SJSA1 (cell line): ENCODE measurements at regions not wholly inside any gene's neighbourhood (a gene's known extent, or its start where the extent isn't known, plus 50 kb on each side); places are given as distances from the start of the nearest gene placed in this dataset.

ENCODE experiments used
- DNase-seq, 2 experiments: peaks; one replicate each; pipeline ENCODE4 v3.0.0-alpha.2; 2015 to 2020; ENCODE audit warnings: low spot score in 2 of 2, low read depth in 1 of 2
- H3K27ac ChIP-seq: fragments of 250-450 bp; sonication (Bioruptor Pico); 2 replicates; pipeline ENCODE4 v1.5.1; 2020; ENCODE audit warnings: mild to moderate bottlenecking, moderate library complexity
- H3K27me3 ChIP-seq: fragments of 250-450 bp; sonication (Bioruptor Pico); replicated peaks from 2 replicates; pipeline ENCODE4 v1.5.1; 2020; ENCODE audit warnings: mild to moderate bottlenecking, moderate library complexity
- H3K36me3 ChIP-seq: fragments of 250-450 bp; sonication (Bioruptor Pico); 2 replicates; pipeline ENCODE4 v1.5.1; 2020; ENCODE audit warnings: mild to moderate bottlenecking
- H3K4me1 ChIP-seq: fragments of 250-450 bp; sonication (Bioruptor Pico); replicated peaks from 2 replicates; pipeline ENCODE4 v1.6.1; 2021; ENCODE audit warnings: mild to moderate bottlenecking
- H3K4me3 ChIP-seq: fragments of 250-450 bp; sonication (Bioruptor Pico); 2 replicates; pipeline ENCODE4 v1.5.1; 2020; ENCODE audit warnings: mild to moderate bottlenecking
- H3K9me3 ChIP-seq: fragments of 250-450 bp; sonication (Bioruptor Pico); replicated peaks from 2 replicates; pipeline ENCODE4 v1.5.1; 2020; ENCODE audit warnings: mild to moderate bottlenecking

DNA sequence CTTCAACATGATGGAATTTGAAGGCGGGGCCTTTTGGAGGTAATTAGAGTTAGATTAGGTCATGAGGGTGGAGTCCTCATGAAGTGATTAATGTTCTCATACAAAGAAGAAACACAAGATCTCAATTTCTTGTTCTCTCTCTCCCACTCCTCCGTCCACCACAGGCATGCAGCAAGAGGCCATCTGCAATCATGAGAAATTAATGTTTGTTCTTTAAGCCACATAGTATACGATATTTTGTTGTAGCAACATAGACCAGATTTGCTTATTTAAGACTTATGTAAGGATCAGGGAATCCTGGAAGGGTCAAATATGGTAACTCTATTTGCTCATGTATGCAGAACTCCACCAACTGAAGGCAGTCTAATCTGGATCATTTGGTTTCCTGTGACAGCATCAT, 429.0 kb downstream of the LRIG3 start:
- Histone ChIP-seq H3K4me3 (no peak overlapping the region), H3K36me3 (no peaks in the 10 kb centered on the region), H3K27me3 (no peaks in the 10 kb centered on the region), H3K4me1 (no peaks in the 10 kb centered on the region), H3K9me3 (no peaks in the 10 kb centered on the region; the same call in 1 of the 2 replicates), H3K27ac (no peak overlapping the region)
- no peak for DNase-seq

DNA sequence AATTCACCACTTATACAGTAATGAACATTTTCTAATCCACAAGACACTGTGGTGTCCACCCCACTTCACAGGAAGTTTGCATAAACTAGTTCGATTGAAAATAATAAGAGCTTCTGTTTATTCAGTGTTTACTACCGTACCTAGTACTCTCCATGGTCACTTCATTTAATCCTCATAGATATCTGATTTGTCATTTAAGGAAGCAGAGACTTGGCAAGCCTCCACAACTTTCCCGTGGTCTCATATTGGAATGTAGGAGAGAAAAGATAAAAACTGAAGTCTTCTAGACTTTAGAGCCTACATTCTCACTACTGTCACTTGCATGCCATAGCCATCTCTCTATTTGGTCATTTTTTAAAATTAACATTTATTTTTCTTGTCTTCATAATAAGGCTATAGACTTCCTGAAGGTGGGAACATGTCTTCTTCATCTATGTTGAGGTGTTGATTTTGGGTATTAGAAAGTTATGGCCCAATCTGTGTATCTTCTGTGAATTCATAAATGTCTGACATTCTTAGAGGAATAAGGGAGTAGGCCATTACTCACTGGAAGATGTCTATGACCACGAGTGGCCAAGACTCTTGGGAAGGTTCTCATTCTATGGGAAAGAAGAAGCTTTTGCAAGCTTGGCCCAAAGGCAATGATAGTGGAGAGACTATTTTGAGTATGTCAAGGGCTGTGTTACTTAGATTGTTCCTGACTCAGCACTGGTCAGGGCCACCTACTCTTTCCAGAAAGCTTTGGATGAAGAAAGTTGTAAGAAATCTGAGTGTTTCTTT, 423.7 kb downstream of the LRIG3 start:
- no peaks in the 10 kb centered on the region for H3K36me3 ChIP-seq
- DNase-seq = no peak
- H3K4me3 ChIP-seq = no peak overlapping the region
- no peaks in the 10 kb centered on the region for H3K27me3 ChIP-seq
- no peaks in the 10 kb centered on the region; the same call in 1 of the 2 replicates for H3K9me3 ChIP-seq
- H3K4me1 ChIP-seq = no peaks in the 10 kb centered on the region
- no peak overlapping the region for H3K27ac ChIP-seq

DNA sequence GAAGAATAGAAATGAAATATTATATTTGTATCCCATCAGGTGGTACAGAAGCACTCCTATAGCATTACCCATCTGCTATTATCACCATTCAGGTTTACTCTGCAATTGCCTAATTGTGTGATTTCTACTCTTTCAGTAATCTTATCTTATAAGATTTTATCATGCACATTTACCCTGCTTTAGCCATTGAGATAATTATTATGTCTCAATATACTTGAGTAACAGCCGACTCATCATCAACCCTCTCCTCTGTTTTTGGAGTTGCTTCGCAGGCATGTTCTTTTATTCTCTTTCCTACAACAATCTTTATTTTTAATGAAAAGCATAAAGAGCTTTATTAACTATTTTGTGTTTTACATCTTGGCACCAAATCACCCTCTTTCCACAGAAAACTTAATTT, 419.9 kb downstream of the LRIG3 start:
- DNase-seq = no peak
- peaks cover 10% of the 10 kb centered on the region for H3K4me1 ChIP-seq
- H3K9me3 ChIP-seq = no peaks in the 10 kb centered on the region; the same call in 1 of the 2 replicates
- H3K4me3 ChIP-seq = no peak overlapping the region
- H3K27ac ChIP-seq = no peak overlapping the region
- no peaks in the 10 kb centered on the region for H3K36me3 ChIP-seq
- H3K27me3 ChIP-seq = no peaks in the 10 kb centered on the region

- no peak overlapping the region for H3K4me3 ChIP-seq
- peaks cover 10% of the 10 kb centered on the region for H3K4me1 ChIP-seq
- no peaks in the 10 kb centered on the region for H3K9me3 ChIP-seq
- DNase-seq = no peak
- H3K27ac ChIP-seq = no peak overlapping the region
- no peaks in the 10 kb centered on the region for H3K27me3 ChIP-seq
- no peaks in the 10 kb centered on the region for H3K36me3 ChIP-seq
Measured at GRCh38 chr12:58502226-58502625, 418.1 kb downstream of the LRIG3 start.

- no peak for DNase-seq
- peaks cover 10% of the 10 kb centered on the region for H3K4me1 ChIP-seq
Measured at GRCh38 chr12:58502841-58503240, 417.5 kb downstream of the LRIG3 start.

GRCh38 chr12:58503731-58504130, 416.6 kb downstream of the LRIG3 start:
- H3K27me3 ChIP-seq = no peaks in the 10 kb centered on the region
- no peak overlapping the region for H3K27ac ChIP-seq
- no peak for DNase-seq
- no peaks in the 10 kb centered on the region for H3K36me3 ChIP-seq
- peaks cover 10% of the 10 kb centered on the region for H3K4me1 ChIP-seq
- no peak overlapping the region for H3K4me3 ChIP-seq
- no peaks in the 10 kb centered on the region for H3K9me3 ChIP-seq

More at GRCh38 chr12:58502841-58503240, 417.5 kb downstream of the LRIG3 start:
- Histone ChIP-seq H3K36me3 (no peaks in the 10 kb centered on the region), H3K27me3 (no peaks in the 10 kb centered on the region), H3K4me3 (no peak overlapping the region), H3K27ac (no peak overlapping the region), H3K9me3 (no peaks in the 10 kb centered on the region)

GRCh38 chr12:58504143-58504938, 416.0 kb downstream of the LRIG3 start:
- H3K36me3 ChIP-seq = no peaks in the 10 kb centered on the region
- H3K4me3 ChIP-seq = no peak overlapping the region
- DNase-seq = no peak
- H3K4me1 ChIP-seq = peaks cover 10% of the 10 kb centered on the region
- no peaks in the 10 kb centered on the region for H3K27me3 ChIP-seq
- H3K27ac ChIP-seq = no peak overlapping the region
- H3K9me3 ChIP-seq = no peaks in the 10 kb centered on the region

- Histone ChIP-seq H3K27ac (no peak overlapping the region), H3K36me3 (no peaks in the 10 kb centered on the region), H3K4me3 (no peak overlapping the region), H3K9me3 (no peaks in the 10 kb centered on the region), H3K27me3 (no peaks in the 10 kb centered on the region), H3K4me1 (no peaks in the 10 kb centered on the region; the same call in 1 of the 2 replicates)
- peak in 1 of 2 experiments; percentile 18 for DNase-seq
Measured at GRCh38 chr12:58509116-58509885, 411.0 kb downstream of the LRIG3 start.

- Histone ChIP-seq H3K27ac (no peak overlapping the region), H3K36me3 (no peaks in the 10 kb centered on the region), H3K4me1 (no peaks in the 10 kb centered on the region), H3K9me3 (no peaks in the 10 kb centered on the region), H3K4me3 (no peak overlapping the region), H3K27me3 (no peaks in the 10 kb centered on the region; the same call in 1 of the 2 replicates)
- DNase-seq = no peak
Measured at GRCh38 chr12:58513301-58513834, 406.9 kb downstream of the LRIG3 start.

GRCh38 chr12:58513852-58514251, 406.5 kb downstream of the LRIG3 start:
- Histone ChIP-seq H3K4me3 (no peak overlapping the region), H3K36me3 (no peaks in the 10 kb centered on the region), H3K4me1 (no peaks in the 10 kb centered on the region), H3K27me3 (no peaks in the 10 kb centered on the region; the same call in 1 of the 2 replicates), H3K9me3 (no peaks in the 10 kb centered on the region), H3K27ac (no peak overlapping the region)
- DNase-seq = no peak

GRCh38 chr12:58519839-58520238, 400.5 kb downstream of the LRIG3 start:
- no peak for DNase-seq
- Histone ChIP-seq H3K9me3 (no peaks in the 10 kb centered on the region), H3K27ac (no peak overlapping the region), H3K4me3 (no peak overlapping the region), H3K4me1 (peaks cover 7% of the 10 kb centered on the region), H3K27me3 (no peaks in the 10 kb centered on the region; the same call in 1 of the 2 replicates), H3K36me3 (no peaks in the 10 kb centered on the region)

GRCh38 chr12:58521152-58521551, 399.2 kb downstream of the LRIG3 start:
- Histone ChIP-seq H3K4me3 (no peak overlapping the region), H3K27me3 (no peaks in the 10 kb centered on the region; the same call in 1 of the 2 replicates), H3K27ac (no peak overlapping the region), H3K4me1 (peaks cover 7% of the 10 kb centered on the region), H3K36me3 (no peaks in the 10 kb centered on the region), H3K9me3 (no peaks in the 10 kb centered on the region)
- DNase-seq = no peak

GRCh38 chr12:58521796-58522195, 398.5 kb downstream of the LRIG3 start:
- Histone ChIP-seq H3K4me1 (peaks cover 7% of the 10 kb centered on the region), H3K27me3 (no peaks in the 10 kb centered on the region), H3K27ac (no peak overlapping the region), H3K36me3 (no peaks in the 10 kb centered on the region), H3K9me3 (no peaks in the 10 kb centered on the region), H3K4me3 (no peak overlapping the region)
- no peak for DNase-seq
